Neural progenitor cell (in vitro differentiated cells): ENCODE measurements at regions not wholly inside any gene's neighbourhood (a gene's known extent, or its start where the extent isn't known, plus 50 kb on each side); places are given as distances from the start of the nearest gene placed in this dataset.

Experiments used
- DNase-seq: peaks from one replicate; pipeline ENCODE4 v3.0.0-alpha.2; 2016; ENCODE audit warnings: low spot score
- H2AFZ ChIP-seq: fragments of 200-600 bp; sonication (generic); replicated peaks from 2 replicates; pipeline ENCODE4 v1.6.1; 2016; ENCODE audit warnings: antibody characterized with exemption
- H3F3A ChIP-seq: fragments of 200-600 bp; sonication (generic); 2 replicates; pipeline ENCODE4 v1.6.1; 2016; ENCODE audit warnings: antibody characterized with exemption, low read depth
- H3K27ac ChIP-seq: fragments of 200-600 bp; sonication (generic); 2 replicates; pipeline ENCODE4 v1.5.1; 2016; ENCODE audit warnings: mild to moderate bottlenecking
- H3K27me3 ChIP-seq: fragments of 200-600 bp; sonication (generic); 2 replicates; pipeline ENCODE4 v1.6.1; 2016; ENCODE audit warnings: mild to moderate bottlenecking, moderate library complexity
- H3K36me3 ChIP-seq: fragments of 200-600 bp; sonication (generic); 2 replicates; pipeline ENCODE4 v1.5.1; 2016
- H3K4me1 ChIP-seq: fragments of 200-600 bp; sonication (generic); 2 replicates; pipeline ENCODE4 v1.6.1; 2016; ENCODE audit warnings: mixed run types
- H3K4me2 ChIP-seq: fragments of 200-600 bp; sonication (generic); 2 replicates; pipeline ENCODE4 v1.6.1; 2016
- H3K4me3 ChIP-seq: fragments of 200-600 bp; sonication (generic); 2 replicates; pipeline ENCODE4 v1.5.1; 2016
- H3K79me2 ChIP-seq: fragments of 200-600 bp; sonication (generic); 2 replicates; pipeline ENCODE4 v1.6.1; 2016; ENCODE audit warnings: low read depth
- H3K9ac ChIP-seq: fragments of 200-600 bp; sonication (generic); 2 replicates; pipeline ENCODE4 v1.6.1; 2016
- H3K9me3 ChIP-seq: fragments of 200-600 bp; sonication (generic); 2 replicates; pipeline ENCODE4 v1.5.1; 2016; ENCODE audit warnings: low read depth
- H4K20me1 ChIP-seq: fragments of 200-600 bp; sonication (generic); 2 replicates; pipeline ENCODE4 v1.6.1; 2016; ENCODE audit warnings: low read depth
- H3K27ac Mint-ChIP-seq: 3 replicates; pipeline ENCODE4 v1.8.0; 2021; ENCODE audit warnings: mixed read lengths
- H3K27me3 Mint-ChIP-seq: 2 replicates; pipeline ENCODE4 v1.8.0; 2022; ENCODE audit warnings: low read depth, mild to moderate bottlenecking, inconsistent platforms, moderate library complexity, mixed read lengths; ENCODE audit not compliant: insufficient read depth
- H3K36me3 Mint-ChIP-seq: 3 replicates; pipeline ENCODE4 v1.8.0; 2021; ENCODE audit warnings: mixed read lengths
- H3K4me1 Mint-ChIP-seq: 3 replicates; pipeline ENCODE4 v1.8.0; 2021; ENCODE audit warnings: mixed read lengths
- H3K4me3 Mint-ChIP-seq: 3 replicates; pipeline ENCODE4 v1.8.0; 2021; ENCODE audit warnings: mild to moderate bottlenecking, moderate library complexity, mixed read lengths
- H3K9me3 Mint-ChIP-seq: 3 replicates; pipeline ENCODE4 v1.8.0; 2020; ENCODE audit warnings: mixed read lengths
- CTCF ChIP-seq: fragments of 200-600 bp; sonication (generic); IDR thresholded peaks from 2 replicates; pipeline ENCODE4 v1.5.1; 2017; ENCODE audit warnings: antibody characterized with exemption, mild to moderate bottlenecking
- EZH2 ChIP-seq: fragments of 200-600 bp; sonication (generic); IDR thresholded peaks from 2 replicates; pipeline ENCODE4 v1.6.1; 2017; ENCODE audit warnings: antibody characterized with exemption, mild to moderate bottlenecking, moderate library complexity
- EZH2phosphoT487 ChIP-seq: fragments of 200-600 bp; sonication (generic); IDR thresholded peaks from 2 replicates; pipeline ENCODE4 v1.6.1; 2017; ENCODE audit warnings: antibody characterized with exemption

GRCh38 chr18:78402966-78403365 lies 576.7 kb upstream of the SALL3 start:
- TF ChIP-seq EZH2phosphoT487 (no peak), CTCF (no peak), EZH2 (no peak)
- no peaks in the 10 kb centered on the region for H3F3A ChIP-seq
- no peaks in the 10 kb centered on the region for H3K36me3 ChIP-seq
- no peak overlapping the region for H3K4me2 ChIP-seq
- H3K9ac ChIP-seq: no peak overlapping the region
- Mint-ChIP-seq H3K27ac (no peak overlapping the region), H3K4me1 (peaks cover 8% of the 10 kb centered on the region), H3K36me3 (no peaks in the 10 kb centered on the region), H3K9me3 (peaks cover 4% of the 10 kb centered on the region), H3K4me3 (no peak overlapping the region), H3K27me3 (peaks cover 8% of the 10 kb centered on the region)
- H3K27ac ChIP-seq: no peak overlapping the region
- H3K4me3 ChIP-seq: no peak overlapping the region
- DNase-seq: no peak
- H3K4me1 ChIP-seq: no peaks in the 10 kb centered on the region
- no peaks in the 10 kb centered on the region for H3K79me2 ChIP-seq
- H2AFZ ChIP-seq: no peak overlapping the region
- H3K9me3 ChIP-seq: no peaks in the 10 kb centered on the region
- no peaks in the 10 kb centered on the region for H4K20me1 ChIP-seq
- no peaks in the 10 kb centered on the region for H3K27me3 ChIP-seq

GRCh38 chr18:78403371-78403770 lies 576.2 kb upstream of the SALL3 start:
- Histone ChIP-seq H2AFZ (no peak overlapping the region), H3K4me3 (no peak overlapping the region), H3F3A (no peaks in the 10 kb centered on the region), H3K4me1 (no peaks in the 10 kb centered on the region), H4K20me1 (no peaks in the 10 kb centered on the region), H3K27ac (no peak overlapping the region), H3K36me3 (no peaks in the 10 kb centered on the region), H3K79me2 (no peaks in the 10 kb centered on the region), H3K9me3 (no peaks in the 10 kb centered on the region), H3K9ac (no peak overlapping the region), H3K27me3 (no peaks in the 10 kb centered on the region), H3K4me2 (no peak overlapping the region)
- Mint-ChIP-seq H3K9me3 (peaks cover 4% of the 10 kb centered on the region), H3K27ac (no peak overlapping the region), H3K36me3 (no peaks in the 10 kb centered on the region), H3K4me3 (no peak overlapping the region), H3K27me3 (peaks cover 8% of the 10 kb centered on the region), H3K4me1 (peaks cover 8% of the 10 kb centered on the region)
- no peak for DNase-seq
- no peak for TF ChIP-seq EZH2phosphoT487
- TF ChIP-seq CTCF: no peak
- TF ChIP-seq EZH2: no peak

GRCh38 chr18:78405763-78406162 lies 573.9 kb upstream of the SALL3 start:
- Mint-ChIP-seq H3K27ac (no peak overlapping the region), H3K27me3 (peaks cover 3% of the 10 kb centered on the region), H3K9me3 (peaks cover 4% of the 10 kb centered on the region), H3K4me3 (no peak overlapping the region), H3K4me1 (peaks cover 9% of the 10 kb centered on the region), H3K36me3 (no peaks in the 10 kb centered on the region)
- TF ChIP-seq CTCF (no peak), EZH2 (no peak), EZH2phosphoT487 (no peak)
- H3K4me2 ChIP-seq: no peak overlapping the region
- no peak for DNase-seq
- H3K9ac ChIP-seq: no peak overlapping the region
- no peaks in the 10 kb centered on the region for H4K20me1 ChIP-seq
- no peaks in the 10 kb centered on the region for H3F3A ChIP-seq
- H3K36me3 ChIP-seq: no peaks in the 10 kb centered on the region
- H3K4me3 ChIP-seq: no peak overlapping the region
- no peak overlapping the region for H3K27ac ChIP-seq
- no peaks in the 10 kb centered on the region for H3K4me1 ChIP-seq
- no peaks in the 10 kb centered on the region for H3K79me2 ChIP-seq
- no peaks in the 10 kb centered on the region for H3K27me3 ChIP-seq
- H2AFZ ChIP-seq: no peak overlapping the region
- no peaks in the 10 kb centered on the region for H3K9me3 ChIP-seq
